CD14-positive monocyte (primary cell): ENCODE measurements at regions not wholly inside any gene's neighbourhood (a gene's known extent, or its start where the extent isn't known, plus 50 kb on each side); places are given as distances from the start of the nearest gene placed in this dataset.

Experiments used
- DNase-seq, 3 donors: peaks; one replicate each; pipeline ENCODE4 v3.0.0-alpha.2; 2011 to 2022
- H2AFZ ChIP-seq: 2 replicates; pipeline ENCODE4 v1.6.0; 2012; ENCODE audit warnings: mild to moderate bottlenecking, low read depth, low read length, inconsistent platforms; ENCODE audit not compliant: insufficient read depth, poor library complexity, severe bottlenecking
- H3K27ac ChIP-seq, 2 donors: 1 replicate in 1 of 2; 2 replicates in 1 of 2; pipeline ENCODE4 v1.5.1; 2012 to 2013; ENCODE audit warnings: low read length in 2 of 2, control low read depth in 1 of 2, inconsistent platforms in 1 of 2, low read depth in 1 of 2, mild to moderate bottlenecking in 1 of 2
- H3K27me3 ChIP-seq, 2 donors: one replicate each; pipeline versions ENCODE4 v1.6.0 to v1.6.1; 2011 to 2013; ENCODE audit warnings: low read length in 2 of 2; ENCODE audit not compliant: control insufficient read depth in 2 of 2, insufficient read depth in 2 of 2
- H3K36me3 ChIP-seq, 2 donors: replicated peaks in 1 of 2; 1 replicate in 1 of 2; 2 replicates in 1 of 2; pipeline versions ENCODE4 v1.5.1 to v1.6.1; 2012 to 2013; ENCODE audit warnings: low read length in 2 of 2, control low read depth in 1 of 2, inconsistent platforms in 1 of 2, mild to moderate bottlenecking in 1 of 2; ENCODE audit not compliant: insufficient read depth in 2 of 2, control insufficient read depth in 1 of 2
- H3K4me1 ChIP-seq, 2 donors: 1 replicate in 1 of 2; 2 replicates in 1 of 2; pipeline versions ENCODE4 v1.5.1 to v1.6.1; 2012 to 2013; ENCODE audit warnings: low read length in 2 of 2, control low read depth in 1 of 2, inconsistent platforms in 1 of 2, mild to moderate bottlenecking in 1 of 2, moderate library complexity in 1 of 2; ENCODE audit not compliant: insufficient read depth in 2 of 2, control insufficient read depth in 1 of 2
- H3K4me2 ChIP-seq: replicated peaks from 2 replicates; pipeline ENCODE3; 2012; ENCODE audit warnings: low read length, moderate library complexity, mild to moderate bottlenecking; ENCODE audit not compliant: poor library complexity, severe bottlenecking; ENCODE audit errors: extremely low read depth
- H3K4me3 ChIP-seq, 3 experiments: fragments of 200-600 bp in 1 of 3; sonication (generic) in 1 of 3; replicated peaks in 1 of 3; 1 replicate in 2 of 3; 2 replicates in 1 of 3; pipeline ENCODE4 v1.5.1; 2011 to 2013; ENCODE audit warnings: low read length in 3 of 3, mild to moderate bottlenecking in 3 of 3, control low read depth in 2 of 3, low read depth in 2 of 3, inconsistent platforms in 1 of 3, moderate library complexity in 1 of 3
- H3K79me2 ChIP-seq: 2 replicates; pipeline ENCODE4 v1.6.0; 2012; ENCODE audit warnings: mild to moderate bottlenecking, control low read depth, inconsistent platforms, low read length, moderate library complexity; ENCODE audit not compliant: insufficient read depth
- H3K9ac ChIP-seq: 2 replicates; pipeline ENCODE4 v1.6.0; 2017; ENCODE audit warnings: low read length, mild to moderate bottlenecking; ENCODE audit not compliant: insufficient read depth, poor library complexity, severe bottlenecking
- H3K9me3 ChIP-seq, 2 donors: replicated peaks in 1 of 2; 1 replicate in 1 of 2; 2 replicates in 1 of 2; pipeline versions ENCODE4 v1.5.1 to v1.6.1; 2012 to 2013; ENCODE audit warnings: low read length in 2 of 2, control low read depth in 1 of 2; ENCODE audit not compliant: control insufficient read depth in 1 of 2, insufficient read depth in 1 of 2
- H4K20me1 ChIP-seq: 2 replicates; pipeline ENCODE4 v1.6.0; 2012; ENCODE audit warnings: mild to moderate bottlenecking, low read length, control low read depth, moderate library complexity; ENCODE audit not compliant: insufficient read depth
- H3K27ac Mint-ChIP-seq, 7 donors: one replicate each; pipeline ENCODE4 v1.8.0; 2020; ENCODE audit warnings: mild to moderate bottlenecking in 7 of 7, mixed read lengths in 7 of 7, moderate library complexity in 6 of 7, inconsistent platforms in 2 of 7
- H3K27me3 Mint-ChIP-seq, 3 donors: one replicate each; pipeline ENCODE4 v1.8.0; 2021 to 2022; ENCODE audit warnings: low read depth in 3 of 3, mild to moderate bottlenecking in 3 of 3, mixed read lengths in 3 of 3, moderate library complexity in 3 of 3, inconsistent platforms in 1 of 3
- H3K36me3 Mint-ChIP-seq, 2 donors: one replicate each; pipeline ENCODE4 v1.8.0; 2020; ENCODE audit warnings: mixed read lengths in 2 of 2, inconsistent platforms in 1 of 2, mild to moderate bottlenecking in 1 of 2
- H3K4me1 Mint-ChIP-seq: one replicate; pipeline ENCODE4 v1.8.0; 2020; ENCODE audit warnings: mild to moderate bottlenecking, mixed read lengths
- H3K4me3 Mint-ChIP-seq, 2 donors: one replicate each; pipeline ENCODE4 v1.8.0; 2020; ENCODE audit warnings: mild to moderate bottlenecking in 2 of 2, mixed read lengths in 2 of 2, moderate library complexity in 1 of 2
- H3K9me3 Mint-ChIP-seq, 7 donors: one replicate each; pipeline ENCODE4 v1.8.0; 2020 to 2022; ENCODE audit warnings: mixed read lengths in 7 of 7, mild to moderate bottlenecking in 6 of 7, moderate library complexity in 6 of 7, inconsistent platforms in 2 of 7
- WGBS: methylation state at CpG from one replicate; pipeline ENCODE4 v1.1.5; 2013; ENCODE audit warnings: missing lambda C conversion rate; ENCODE audit not compliant: insufficient coverage; 5-methylcytosine and 5-hydroxymethylcytosine counted together
- intact Hi-C, 2 donors: fragments of 100-400 bp; cut with micrococcal nuclease; formaldehyde crosslinking; loops; one replicate each; pipeline versions ENCODE4 v1.15.0 to v1.15.1; 2023
- TF ChIP-seq, protein P1 (sequence below): fragments of 200-600 bp; IDR thresholded peaks from one replicate; pipeline ENCODE4 v1.8.0; 2022; ENCODE audit warnings: antibody characterized with exemption, mild to moderate bottlenecking

DNA sequence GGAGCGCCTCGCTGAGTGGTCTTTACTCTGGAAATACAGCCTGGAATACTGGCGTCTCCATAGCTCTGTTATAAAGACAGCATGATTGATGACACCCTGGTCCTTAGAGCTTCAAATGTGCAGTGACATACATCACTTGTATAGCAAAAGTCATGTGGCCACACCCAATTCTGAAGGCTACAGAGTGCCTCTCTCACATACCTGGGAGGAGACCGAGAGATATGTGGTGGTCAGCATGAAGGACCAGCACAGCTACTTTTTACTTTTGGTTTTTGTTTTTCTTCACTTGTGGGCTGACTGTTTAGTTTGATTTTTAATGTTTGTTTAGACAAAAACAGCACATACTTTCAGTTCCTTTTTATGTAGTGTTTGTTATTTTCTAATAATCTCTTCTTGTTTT lies 938.5 kb upstream of the SOX11 start:
- DNase-seq, result no peak
- Mint-ChIP-seq H3K4me3 (no peak overlapping the region), H3K27me3 (no peaks in the 10 kb centered on the region), H3K4me1 (no peaks in the 10 kb centered on the region), H3K9me3 (peaks cover 0 to 8% (median 2%) of the 10 kb centered on the region in 7 donors), H3K27ac (no peak overlapping the region), H3K36me3 (no peaks in the 10 kb centered on the region)
- no peaks in the 10 kb centered on the region for H3K4me1 ChIP-seq
- H3K9me3 ChIP-seq, result no peaks in the 10 kb centered on the region
- no peak overlapping the region for H3K4me3 ChIP-seq
- 71% methylated on average over 1 of the region's 4 CpGs for WGBS
- H3K27ac ChIP-seq, result no peak overlapping the region
- no peak overlapping the region for H3K4me2 ChIP-seq
- H3K36me3 ChIP-seq, result no peaks in the 10 kb centered on the region
- no peak overlapping the region for H2AFZ ChIP-seq
- no peak overlapping the region for H3K9ac ChIP-seq
- no peaks in the 10 kb centered on the region for H4K20me1 ChIP-seq
- TF ChIP-seq, protein P1, sequence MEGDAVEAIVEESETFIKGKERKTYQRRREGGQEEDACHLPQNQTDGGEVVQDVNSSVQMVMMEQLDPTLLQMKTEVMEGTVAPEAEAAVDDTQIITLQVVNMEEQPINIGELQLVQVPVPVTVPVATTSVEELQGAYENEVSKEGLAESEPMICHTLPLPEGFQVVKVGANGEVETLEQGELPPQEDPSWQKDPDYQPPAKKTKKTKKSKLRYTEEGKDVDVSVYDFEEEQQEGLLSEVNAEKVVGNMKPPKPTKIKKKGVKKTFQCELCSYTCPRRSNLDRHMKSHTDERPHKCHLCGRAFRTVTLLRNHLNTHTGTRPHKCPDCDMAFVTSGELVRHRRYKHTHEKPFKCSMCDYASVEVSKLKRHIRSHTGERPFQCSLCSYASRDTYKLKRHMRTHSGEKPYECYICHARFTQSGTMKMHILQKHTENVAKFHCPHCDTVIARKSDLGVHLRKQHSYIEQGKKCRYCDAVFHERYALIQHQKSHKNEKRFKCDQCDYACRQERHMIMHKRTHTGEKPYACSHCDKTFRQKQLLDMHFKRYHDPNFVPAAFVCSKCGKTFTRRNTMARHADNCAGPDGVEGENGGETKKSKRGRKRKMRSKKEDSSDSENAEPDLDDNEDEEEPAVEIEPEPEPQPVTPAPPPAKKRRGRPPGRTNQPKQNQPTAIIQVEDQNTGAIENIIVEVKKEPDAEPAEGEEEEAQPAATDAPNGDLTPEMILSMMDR, result no peak
- no peaks in the 10 kb centered on the region for H3K27me3 ChIP-seq
- intact Hi-C loops, result no loop called here
- no peaks in the 10 kb centered on the region for H3K79me2 ChIP-seq

DNA sequence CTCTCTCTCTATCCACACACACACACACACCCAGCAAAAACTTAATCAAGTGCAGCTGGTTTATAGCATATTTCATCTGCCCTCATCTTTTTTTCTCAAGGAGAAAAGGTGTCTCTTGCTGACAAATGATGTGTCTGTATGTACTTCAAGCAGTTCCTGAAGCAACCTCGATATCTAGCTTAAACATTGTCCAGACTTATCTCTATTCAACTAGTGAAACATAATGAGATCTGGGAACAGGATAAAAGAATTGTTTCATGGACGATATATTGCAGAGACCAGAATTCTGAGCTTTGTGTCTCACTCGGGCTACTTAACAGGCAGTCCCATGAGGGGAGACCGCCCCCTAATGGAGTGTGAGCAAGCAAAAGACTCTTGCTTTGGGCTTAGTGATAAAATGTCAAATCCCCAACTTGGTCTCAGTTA lies 929.2 kb upstream of the SOX11 start:
- no peak for DNase-seq
- H3K4me3 Mint-ChIP-seq, result no peak overlapping the region
- H3K9me3 Mint-ChIP-seq, result peaks cover 0 to 14% (median 0%) of the 10 kb centered on the region in 7 donors
- intact Hi-C loops, result no loop called here
- Histone ChIP-seq H3K36me3 (no peaks in the 10 kb centered on the region), H3K9me3 (peaks cover 0 to 6% of the 10 kb centered on the region in 2 donors), H3K27me3 (no peaks in the 10 kb centered on the region), H3K9ac (no peak overlapping the region), H3K4me2 (no peak overlapping the region), H3K4me3 (no peak overlapping the region), H3K79me2 (no peaks in the 10 kb centered on the region), H4K20me1 (no peaks in the 10 kb centered on the region), H3K27ac (no peak overlapping the region), H3K4me1 (no peaks in the 10 kb centered on the region), H2AFZ (no peak overlapping the region)
- no peaks in the 10 kb centered on the region for H3K27me3 Mint-ChIP-seq
- H3K27ac Mint-ChIP-seq, result no peak overlapping the region
- no peaks in the 10 kb centered on the region for H3K36me3 Mint-ChIP-seq
- TF ChIP-seq, protein P1, result no peak
- WGBS, result 0% methylated on average over 1 of the region's 4 CpGs
- no peaks in the 10 kb centered on the region for H3K4me1 Mint-ChIP-seq
